Osteoblast (primary cell): ENCODE measurements at regions not wholly inside any gene's neighbourhood (a gene's known extent, or its start where the extent isn't known, plus 50 kb on each side); places are given as distances from the start of the nearest gene placed in this dataset.

ENCODE experiments used
- DNase-seq: peaks from one replicate; pipeline ENCODE4 v3.0.0; 2011; ENCODE audit warnings: low spot score, mixed read lengths; ENCODE audit not compliant: insufficient read length; ENCODE audit errors: missing footprints
- H2AFZ ChIP-seq: 2 replicates; pipeline ENCODE4 v1.6.0; 2011; ENCODE audit warnings: mild to moderate bottlenecking, low read length
- H3K27ac ChIP-seq: 2 replicates; pipeline ENCODE4 v1.5.1; 2011; ENCODE audit warnings: mild to moderate bottlenecking, low read depth, low read length, moderate library complexity
- H3K27me3 ChIP-seq: 2 replicates; pipeline ENCODE4 v1.6.0; 2012; ENCODE audit warnings: mild to moderate bottlenecking, control low read depth, inconsistent platforms, low read length, moderate library complexity; ENCODE audit not compliant: insufficient read depth
- H3K36me3 ChIP-seq: 2 replicates; pipeline ENCODE4 v1.5.1; 2011; ENCODE audit warnings: mild to moderate bottlenecking, low read length, control low read depth, moderate library complexity; ENCODE audit not compliant: insufficient read depth
- H3K4me1 ChIP-seq: 2 replicates; pipeline ENCODE4 v1.5.1; 2011; ENCODE audit warnings: mild to moderate bottlenecking, low read length, control low read depth, moderate library complexity; ENCODE audit not compliant: insufficient read depth
- H3K4me2 ChIP-seq: 2 replicates; pipeline ENCODE4 v1.6.0; 2011; ENCODE audit warnings: mild to moderate bottlenecking, low read length; ENCODE audit not compliant: insufficient read depth
- H3K4me3 ChIP-seq: fragments of 200-600 bp; sonication (generic); 3 replicates; pipeline ENCODE4 v1.5.1; 2012; ENCODE audit warnings: mild to moderate bottlenecking, low read length, inconsistent platforms; ENCODE audit not compliant: insufficient read depth
- H3K79me2 ChIP-seq: 2 replicates; pipeline ENCODE4 v1.6.0; 2012; ENCODE audit warnings: mild to moderate bottlenecking, low read length, control low read depth, inconsistent platforms; ENCODE audit not compliant: insufficient read depth
- H3K9me3 ChIP-seq: 2 replicates; pipeline ENCODE4 v1.5.1; 2011; ENCODE audit warnings: low read depth, low read length, control low read depth
- H4K20me1 ChIP-seq: 2 replicates; pipeline ENCODE4 v1.6.0; 2012; ENCODE audit warnings: mild to moderate bottlenecking, low read length, control low read depth; ENCODE audit not compliant: insufficient read depth
- CTCF ChIP-seq: IDR thresholded peaks from 2 replicates; pipeline ENCODE4 v1.5.1; 2011; ENCODE audit warnings: mild to moderate bottlenecking, low read depth, low read length, moderate library complexity; ENCODE audit errors: extremely low read depth

DNA sequence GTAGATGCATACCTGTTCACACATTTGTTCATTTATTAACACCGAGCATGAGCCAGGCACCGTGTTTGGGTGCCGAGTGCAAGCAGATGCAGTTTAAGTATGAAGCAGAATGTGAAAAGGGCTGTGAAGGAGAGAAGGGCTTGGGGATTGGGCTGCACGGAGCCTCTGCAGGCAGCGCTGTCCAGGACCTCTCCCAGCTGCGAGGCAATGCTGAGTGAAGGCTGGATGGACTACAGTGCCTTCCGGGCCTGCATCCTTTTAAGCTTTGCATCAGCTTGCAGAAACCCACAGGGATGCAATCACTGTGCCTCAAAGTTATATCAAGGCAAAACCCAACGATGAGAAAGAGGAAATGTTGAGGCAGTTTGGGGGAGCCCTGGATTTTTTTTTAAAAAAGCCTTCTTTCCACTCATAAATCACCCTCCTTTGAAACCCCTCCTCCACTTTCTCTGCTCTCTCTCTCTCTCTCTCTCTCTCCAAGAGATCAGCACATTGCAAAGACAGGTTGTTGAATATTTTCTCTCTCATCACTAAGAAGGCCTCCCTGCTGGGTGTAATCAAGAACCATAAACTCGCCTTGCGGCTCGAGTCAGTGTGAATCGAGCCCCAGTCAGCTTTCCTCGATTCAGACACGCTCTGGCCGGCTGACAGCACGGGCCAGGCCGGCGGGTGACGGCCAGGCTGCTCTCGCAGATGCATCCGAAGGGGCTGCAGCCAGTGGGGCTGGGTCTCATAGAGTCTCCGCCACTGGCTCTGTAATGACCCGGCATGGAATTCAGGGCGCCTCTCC is 89.2 kb upstream of the POU3F1 start:
- Histone ChIP-seq H2AFZ (no peak overlapping the region), H3K9me3 (no peaks in the 10 kb centered on the region)
- no peak for TF ChIP-seq CTCF

DNA sequence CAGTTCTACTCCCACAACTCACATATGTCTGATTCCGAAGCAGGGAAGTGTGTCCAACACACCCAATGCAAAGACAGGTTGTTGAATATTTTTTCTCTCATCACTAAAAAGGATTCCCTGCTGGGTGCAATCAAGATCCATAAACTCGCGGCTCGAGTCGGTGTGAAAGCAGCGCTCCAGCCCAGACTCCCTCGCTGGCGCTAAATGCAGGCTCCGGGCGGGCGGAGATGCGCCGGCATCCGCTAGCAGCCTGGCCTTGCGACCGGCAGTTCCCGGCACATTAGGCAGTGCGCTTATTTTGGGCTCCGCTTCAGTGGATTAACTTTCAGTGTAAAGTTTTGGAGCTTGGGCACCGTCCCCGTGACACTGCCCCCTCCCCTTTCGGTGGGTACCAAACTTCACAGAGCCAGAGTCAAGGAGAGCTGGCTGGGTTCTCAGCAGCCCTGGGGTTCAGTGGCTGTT is 87.7 kb upstream of the POU3F1 start:
- Histone ChIP-seq H3K9me3 (no peaks in the 10 kb centered on the region), H4K20me1 (no peaks in the 10 kb centered on the region), H3K4me2 (peak overlapping the region; percentile 43), H3K4me3 (no peak overlapping the region), H3K79me2 (no peaks in the 10 kb centered on the region), H3K27ac (no peak overlapping the region), H3K27me3 (peaks cover 12% of the 10 kb centered on the region), H3K36me3 (no peaks in the 10 kb centered on the region), H3K4me1 (peaks cover 42% of the 10 kb centered on the region), H2AFZ (peak overlapping the region; percentile 35)
- no peak for TF ChIP-seq CTCF
- no peak for DNase-seq

More for the DNA sequence above, 89.2 kb upstream of the POU3F1 start:
- no peaks in the 10 kb centered on the region for H4K20me1 ChIP-seq
- no peak overlapping the region for H3K27ac ChIP-seq
- H3K27me3 ChIP-seq = peaks cover 12% of the 10 kb centered on the region
- no peaks in the 10 kb centered on the region for H3K36me3 ChIP-seq
- H3K79me2 ChIP-seq = no peaks in the 10 kb centered on the region
- DNase-seq = no peak
- H3K4me1 ChIP-seq = peaks cover 42% of the 10 kb centered on the region
- H3K4me3 ChIP-seq = no peak overlapping the region
- no peak overlapping the region for H3K4me2 ChIP-seq

DNA sequence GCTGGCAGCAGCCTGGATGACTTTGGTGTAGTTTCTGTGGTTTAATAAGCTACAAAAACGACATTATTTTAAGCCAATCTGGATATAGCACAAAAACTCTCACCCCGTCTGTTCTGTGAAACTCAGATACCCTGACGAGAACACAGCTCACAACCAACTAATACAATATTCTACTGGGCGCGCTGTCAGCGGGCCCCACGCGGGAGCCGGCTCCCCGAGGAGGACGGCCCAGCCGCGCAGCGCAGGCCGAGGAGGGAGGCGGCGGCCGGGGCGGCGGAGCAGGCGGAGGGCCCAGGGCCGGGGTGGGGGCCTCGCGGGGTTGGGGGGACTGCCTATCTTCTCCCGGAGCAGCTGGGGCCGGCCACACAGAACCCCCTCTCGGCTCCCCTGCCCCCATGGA is 87.2 kb upstream of the POU3F1 start:
- Histone ChIP-seq H4K20me1 (no peaks in the 10 kb centered on the region), H3K4me3 (no peak overlapping the region), H3K9me3 (no peaks in the 10 kb centered on the region), H3K4me1 (peaks cover 36% of the 10 kb centered on the region), H3K36me3 (no peaks in the 10 kb centered on the region), H3K27ac (no peak overlapping the region), H3K4me2 (no peak overlapping the region), H3K79me2 (no peaks in the 10 kb centered on the region), H2AFZ (peak overlapping the region; percentile 15), H3K27me3 (peaks cover 12% of the 10 kb centered on the region)
- no peak for DNase-seq
- no peak for TF ChIP-seq CTCF

DNA sequence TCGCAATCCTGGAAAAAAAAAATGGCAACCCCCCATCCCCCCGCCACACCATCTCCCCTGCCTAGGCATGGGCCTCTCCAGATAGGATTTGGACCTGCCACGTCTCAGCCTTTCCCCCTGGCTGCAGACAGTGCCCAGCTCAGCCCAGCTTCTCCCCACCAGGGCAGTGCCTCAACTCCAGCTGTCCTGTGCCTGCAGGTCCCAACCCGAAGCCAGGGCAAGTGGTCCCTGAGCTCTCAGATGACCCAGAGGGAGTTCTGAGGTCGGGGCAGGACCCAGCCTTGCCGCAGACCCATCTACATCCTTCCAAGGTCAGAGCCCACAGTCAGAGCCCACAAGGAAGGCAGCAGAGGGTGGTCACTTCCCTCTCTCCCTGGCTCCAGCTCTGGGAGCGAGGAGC is 86.7 kb upstream of the POU3F1 start:
- Histone ChIP-seq H3K4me1 (peaks cover 32% of the 10 kb centered on the region), H3K4me3 (no peak overlapping the region), H3K36me3 (no peaks in the 10 kb centered on the region), H3K4me2 (no peak overlapping the region), H2AFZ (peak overlapping the region; percentile 15), H3K79me2 (no peaks in the 10 kb centered on the region), H3K27me3 (peaks cover 12% of the 10 kb centered on the region), H3K9me3 (no peaks in the 10 kb centered on the region), H4K20me1 (no peaks in the 10 kb centered on the region), H3K27ac (no peak overlapping the region)
- no peak for TF ChIP-seq CTCF
- no peak for DNase-seq
